LNCaP clone FGC (cell line): ENCODE measurements at regions not wholly inside any gene's neighbourhood (a gene's known extent, or its start where the extent isn't known, plus 50 kb on each side); places are given as distances from the start of the nearest gene placed in this dataset.

ENCODE experiments used
- DNase-seq: peaks from one replicate; pipeline ENCODE4 v3.0.0-alpha.2; 2011; ENCODE audit warnings: low read depth
- H3K4me3 ChIP-seq: 2 replicates; pipeline ENCODE4 v1.5.1; 2011; ENCODE audit warnings: mild to moderate bottlenecking, low read depth, low read length, control low read depth
- TF ChIP-seq, protein P1 (sequence below): IDR thresholded peaks from 2 replicates; pipeline ENCODE4 v1.5.1; 2012; ENCODE audit warnings: mild to moderate bottlenecking; ENCODE audit not compliant: control insufficient read depth, insufficient read depth; ENCODE audit errors: extremely low read depth

- no peak overlapping the region for H3K4me3 ChIP-seq
- TF ChIP-seq, protein P1, sequence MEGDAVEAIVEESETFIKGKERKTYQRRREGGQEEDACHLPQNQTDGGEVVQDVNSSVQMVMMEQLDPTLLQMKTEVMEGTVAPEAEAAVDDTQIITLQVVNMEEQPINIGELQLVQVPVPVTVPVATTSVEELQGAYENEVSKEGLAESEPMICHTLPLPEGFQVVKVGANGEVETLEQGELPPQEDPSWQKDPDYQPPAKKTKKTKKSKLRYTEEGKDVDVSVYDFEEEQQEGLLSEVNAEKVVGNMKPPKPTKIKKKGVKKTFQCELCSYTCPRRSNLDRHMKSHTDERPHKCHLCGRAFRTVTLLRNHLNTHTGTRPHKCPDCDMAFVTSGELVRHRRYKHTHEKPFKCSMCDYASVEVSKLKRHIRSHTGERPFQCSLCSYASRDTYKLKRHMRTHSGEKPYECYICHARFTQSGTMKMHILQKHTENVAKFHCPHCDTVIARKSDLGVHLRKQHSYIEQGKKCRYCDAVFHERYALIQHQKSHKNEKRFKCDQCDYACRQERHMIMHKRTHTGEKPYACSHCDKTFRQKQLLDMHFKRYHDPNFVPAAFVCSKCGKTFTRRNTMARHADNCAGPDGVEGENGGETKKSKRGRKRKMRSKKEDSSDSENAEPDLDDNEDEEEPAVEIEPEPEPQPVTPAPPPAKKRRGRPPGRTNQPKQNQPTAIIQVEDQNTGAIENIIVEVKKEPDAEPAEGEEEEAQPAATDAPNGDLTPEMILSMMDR: no peak
- no peak for DNase-seq
These were observed 158.5 kb downstream of the BTBD3 start for GRCh38 chr20:12076200-12076599.

GRCh38 chr20:12077875-12078274 is 160.2 kb downstream of the BTBD3 start:
- TF ChIP-seq, protein P1: no peak
- H3K4me3 ChIP-seq: no peak overlapping the region
- DNase-seq: no peak

GRCh38 chr20:12079490-12079889 is 161.8 kb downstream of the BTBD3 start:
- H3K4me3 ChIP-seq: no peak overlapping the region
- TF ChIP-seq, protein P1: no peak
- DNase-seq: no peak

GRCh38 chr20:12083269-12083668 is 165.6 kb downstream of the BTBD3 start:
- TF ChIP-seq, protein P1: no peak
- DNase-seq: no peak
- H3K4me3 ChIP-seq: no peak overlapping the region

GRCh38 chr20:12084482-12084881 is 166.8 kb downstream of the BTBD3 start:
- no peak overlapping the region for H3K4me3 ChIP-seq
- no peak for DNase-seq
- TF ChIP-seq, protein P1: no peak

GRCh38 chr20:12086359-12086758 is 168.7 kb downstream of the BTBD3 start:
- TF ChIP-seq, protein P1: no peak
- no peak for DNase-seq
- no peak overlapping the region for H3K4me3 ChIP-seq

- DNase-seq: no peak
- no peak overlapping the region for H3K4me3 ChIP-seq
- TF ChIP-seq, protein P1: no peak
These were observed 173.2 kb downstream of the BTBD3 start for GRCh38 chr20:12090920-12091319.
